OCI-LY1 (cell line): ENCODE measurements at regions not wholly inside any gene's neighbourhood (a gene's known extent, or its start where the extent isn't known, plus 50 kb on each side); places are given as distances from the start of the nearest gene placed in this dataset.

Source experiments
- H2AFZ ChIP-seq: fragments of 200-600 bp; sonication (generic), shearing (Covaris generic); 2 replicates; pipeline ENCODE4 v1.6.0; 2014; ENCODE audit warnings: antibody characterized with exemption, mild to moderate bottlenecking, low read length
- H3F3A ChIP-seq: fragments of 200-600 bp; sonication (generic), shearing (Covaris generic); 2 replicates; pipeline ENCODE4 v1.6.0; 2014; ENCODE audit warnings: mild to moderate bottlenecking, antibody characterized with exemption, low read length, moderate library complexity; ENCODE audit not compliant: insufficient read depth
- H3K27ac ChIP-seq: fragments of 200-600 bp; sonication (generic); 2 replicates; pipeline ENCODE4 v1.5.1; 2014; ENCODE audit warnings: low read length, mixed run types, mild to moderate bottlenecking, low read depth; ENCODE audit not compliant: poor library complexity, severe bottlenecking
- H3K27me3 ChIP-seq: fragments of 200-600 bp; sonication (generic); 2 replicates; pipeline ENCODE4 v1.6.0; 2014; ENCODE audit warnings: antibody characterized with exemption, mild to moderate bottlenecking, low read length, moderate library complexity; ENCODE audit not compliant: insufficient read depth
- H3K36me3 ChIP-seq: fragments of 200-600 bp; sonication (generic); 2 replicates; pipeline ENCODE4 v1.6.1; 2014; ENCODE audit warnings: mild to moderate bottlenecking, antibody characterized with exemption, low read length, moderate library complexity, mixed read lengths; ENCODE audit not compliant: insufficient read depth
- H3K4me1 ChIP-seq: fragments of 200-600 bp; sonication (generic); 2 replicates; pipeline ENCODE4 v1.5.1; 2014; ENCODE audit warnings: mild to moderate bottlenecking, low read length, moderate library complexity; ENCODE audit not compliant: insufficient read depth, severe bottlenecking
- H3K4me2 ChIP-seq: fragments of 200-600 bp; sonication (generic), shearing (Covaris generic); 2 replicates; pipeline ENCODE4 v1.6.1; 2014; ENCODE audit warnings: low read length
- H3K4me3 ChIP-seq: fragments of 200-600 bp; sonication (generic); 2 replicates; pipeline ENCODE4 v1.5.1; 2014; ENCODE audit warnings: low read length, low read depth, mild to moderate bottlenecking, mixed read lengths; ENCODE audit not compliant: poor library complexity, severe bottlenecking
- H3K79me2 ChIP-seq: fragments of 200-600 bp; shearing (Covaris generic); 2 replicates; pipeline ENCODE4 v1.6.1; 2016; ENCODE audit warnings: mixed run types, low read length, mixed read lengths; ENCODE audit not compliant: insufficient read depth
- H3K9ac ChIP-seq: fragments of 200-600 bp; sonication (generic), shearing (Covaris generic); 2 replicates; pipeline ENCODE4 v1.6.1; 2014; ENCODE audit warnings: mild to moderate bottlenecking, low read length, mixed read lengths
- H3K9me2 ChIP-seq: fragments of 200-600 bp; sonication (generic), shearing (Covaris generic); 2 replicates; pipeline ENCODE4 v1.6.1; 2014; ENCODE audit warnings: low read depth, mild to moderate bottlenecking, low read length, mixed read lengths
- H3K9me3 ChIP-seq: fragments of 200-600 bp; shearing (Covaris generic); 2 replicates; pipeline ENCODE4 v1.6.1; 2014; ENCODE audit warnings: low read length, mixed read lengths
- H4K20me1 ChIP-seq: fragments of 200-600 bp; sonication (generic), shearing (Covaris generic); 2 replicates; pipeline ENCODE4 v1.6.0; 2016; ENCODE audit warnings: mild to moderate bottlenecking, low read length; ENCODE audit not compliant: insufficient read depth
- EZH2 ChIP-seq: fragments of 200-600 bp; sonication (generic), shearing (Covaris generic); IDR thresholded peaks from 2 replicates; pipeline ENCODE4 v1.8.0; 2017; ENCODE audit warnings: borderline replicate concordance, mixed run types, mild to moderate bottlenecking, antibody characterized with exemption, low read length, moderate library complexity, mixed read lengths
- TF ChIP-seq, protein P1 (sequence below): fragments of 200-600 bp; sonication (generic), shearing (Covaris generic); IDR thresholded peaks from 2 replicates; pipeline ENCODE4 v1.5.1; 2017; ENCODE audit warnings: mild to moderate bottlenecking, antibody characterized with exemption, low read length, moderate library complexity, mixed read lengths

DNA sequence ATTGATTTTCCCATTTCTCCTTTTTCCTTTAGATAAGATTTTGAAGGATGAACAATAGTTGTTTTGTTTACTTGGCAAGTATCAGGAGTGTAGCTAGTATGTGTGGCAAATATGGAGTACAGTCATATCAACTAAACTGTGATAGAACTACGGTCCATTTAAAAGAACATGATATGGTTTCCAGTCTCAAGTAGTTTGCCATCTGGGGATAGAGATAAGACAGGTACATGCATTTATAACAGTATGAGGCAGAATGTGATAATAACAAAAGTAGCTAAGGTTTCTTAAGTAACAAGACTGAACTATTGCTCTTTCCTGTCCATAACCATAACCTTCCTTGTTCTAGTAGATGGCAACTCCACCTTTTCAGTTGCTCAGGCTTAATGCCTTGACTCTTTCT lies 75.6 kb upstream of the TACR1 start:
- H3K9ac ChIP-seq = no peak overlapping the region
- no peak overlapping the region for H2AFZ ChIP-seq
- no peak for TF ChIP-seq EZH2
- TF ChIP-seq, protein P1, sequence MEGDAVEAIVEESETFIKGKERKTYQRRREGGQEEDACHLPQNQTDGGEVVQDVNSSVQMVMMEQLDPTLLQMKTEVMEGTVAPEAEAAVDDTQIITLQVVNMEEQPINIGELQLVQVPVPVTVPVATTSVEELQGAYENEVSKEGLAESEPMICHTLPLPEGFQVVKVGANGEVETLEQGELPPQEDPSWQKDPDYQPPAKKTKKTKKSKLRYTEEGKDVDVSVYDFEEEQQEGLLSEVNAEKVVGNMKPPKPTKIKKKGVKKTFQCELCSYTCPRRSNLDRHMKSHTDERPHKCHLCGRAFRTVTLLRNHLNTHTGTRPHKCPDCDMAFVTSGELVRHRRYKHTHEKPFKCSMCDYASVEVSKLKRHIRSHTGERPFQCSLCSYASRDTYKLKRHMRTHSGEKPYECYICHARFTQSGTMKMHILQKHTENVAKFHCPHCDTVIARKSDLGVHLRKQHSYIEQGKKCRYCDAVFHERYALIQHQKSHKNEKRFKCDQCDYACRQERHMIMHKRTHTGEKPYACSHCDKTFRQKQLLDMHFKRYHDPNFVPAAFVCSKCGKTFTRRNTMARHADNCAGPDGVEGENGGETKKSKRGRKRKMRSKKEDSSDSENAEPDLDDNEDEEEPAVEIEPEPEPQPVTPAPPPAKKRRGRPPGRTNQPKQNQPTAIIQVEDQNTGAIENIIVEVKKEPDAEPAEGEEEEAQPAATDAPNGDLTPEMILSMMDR = no peak
- no peaks in the 10 kb centered on the region for H3K27me3 ChIP-seq
- H3K79me2 ChIP-seq = no peaks in the 10 kb centered on the region
- no peaks in the 10 kb centered on the region for H3K9me3 ChIP-seq
- H3K36me3 ChIP-seq = no peaks in the 10 kb centered on the region
- H3K4me2 ChIP-seq = no peak overlapping the region
- no peaks in the 10 kb centered on the region for H3F3A ChIP-seq
- no peaks in the 10 kb centered on the region for H3K4me1 ChIP-seq
- H4K20me1 ChIP-seq = no peaks in the 10 kb centered on the region
- H3K9me2 ChIP-seq = no peaks in the 10 kb centered on the region
- H3K27ac ChIP-seq = no peak overlapping the region
- no peak overlapping the region for H3K4me3 ChIP-seq

DNA sequence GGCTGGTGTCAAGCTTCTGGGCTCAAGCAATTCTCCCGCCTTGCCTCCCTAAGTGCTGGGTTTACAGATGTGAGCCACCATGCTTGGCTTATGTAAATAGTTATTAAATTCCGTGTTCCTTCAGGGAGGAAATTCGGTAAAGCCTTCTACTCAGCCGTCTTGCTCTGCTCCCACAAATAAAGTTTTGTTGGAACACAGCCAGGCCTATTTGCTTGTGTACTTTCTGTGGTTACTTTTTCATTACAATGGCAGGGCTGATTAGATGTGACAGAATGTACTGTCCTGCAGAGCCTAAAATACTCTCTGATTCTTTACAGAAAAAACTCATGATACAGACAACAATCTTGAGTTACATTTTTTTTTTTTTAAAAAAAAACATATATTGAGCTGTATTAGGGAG lies 68.8 kb upstream of the TACR1 start:
- Histone ChIP-seq H3K4me2 (no peak overlapping the region), H3K9me3 (no peaks in the 10 kb centered on the region), H3F3A (no peaks in the 10 kb centered on the region), H3K36me3 (no peaks in the 10 kb centered on the region), H3K79me2 (no peaks in the 10 kb centered on the region), H3K27ac (no peak overlapping the region), H3K9me2 (no peaks in the 10 kb centered on the region), H3K9ac (no peak overlapping the region), H3K4me3 (no peak overlapping the region), H2AFZ (no peak overlapping the region), H4K20me1 (no peaks in the 10 kb centered on the region), H3K27me3 (no peaks in the 10 kb centered on the region), H3K4me1 (no peaks in the 10 kb centered on the region)
- TF ChIP-seq EZH2 = no peak
- TF ChIP-seq, protein P1 = no peak

DNA sequence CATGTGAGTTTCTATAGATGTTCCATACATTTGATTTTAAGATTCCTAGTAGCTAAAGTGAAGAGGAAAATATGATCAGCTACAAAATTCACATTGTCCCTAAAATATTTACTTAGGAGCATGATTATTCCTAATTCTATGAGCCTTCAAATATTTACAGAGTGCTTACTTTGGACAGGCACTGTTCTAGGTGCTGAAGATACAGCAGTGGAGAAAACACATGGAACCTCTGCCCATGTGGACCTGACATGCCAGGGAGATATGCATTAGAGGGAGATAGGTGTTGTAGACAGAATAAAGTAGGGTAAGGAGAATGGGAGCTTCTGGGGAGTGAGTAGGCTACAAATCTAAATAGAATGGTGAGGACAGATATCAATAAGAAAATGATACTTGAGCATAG lies 62.6 kb upstream of the TACR1 start:
- H3K36me3 ChIP-seq = no peaks in the 10 kb centered on the region
- H3F3A ChIP-seq = no peaks in the 10 kb centered on the region
- H2AFZ ChIP-seq = no peak overlapping the region
- no peaks in the 10 kb centered on the region for H3K9me2 ChIP-seq
- H3K79me2 ChIP-seq = no peaks in the 10 kb centered on the region
- 0 out of 2 replicates have a peak, but pooled peaks cover 2% of the 10 kb centered on the region for H3K9me3 ChIP-seq
- H3K9ac ChIP-seq = no peak overlapping the region
- TF ChIP-seq EZH2 = no peak
- TF ChIP-seq, protein P1 = no peak
- no peak overlapping the region for H3K27ac ChIP-seq
- H4K20me1 ChIP-seq = no peaks in the 10 kb centered on the region
- no peaks in the 10 kb centered on the region for H3K4me1 ChIP-seq
- no peak overlapping the region for H3K4me2 ChIP-seq
- no peak overlapping the region for H3K4me3 ChIP-seq
- no peaks in the 10 kb centered on the region for H3K27me3 ChIP-seq
